ENCODE measurements at regions not wholly inside any gene's neighbourhood (a gene's known extent, or its start where the extent isn't known, plus 50 kb on each side); places are given as distances from the start of the nearest gene placed in this dataset.

- no peak for DNase-seq (ENCODE audit: low read depth)
- H3K27me3 ChIP-seq (ENCODE audit: control insufficient read depth, insufficient read depth, low read length): no peaks in the 10 kb centered on the region
- no peaks in the 10 kb centered on the region for H3K36me3 ChIP-seq (ENCODE audit: control insufficient read depth, insufficient read depth, low read length)
- no peak overlapping the region for H3K4me3 ChIP-seq (ENCODE audit: low read depth, low read length)
- TF ChIP-seq CTCF (IDR thresholded peaks at IDR 0.05; ENCODE audit: insufficient read depth, low read length, poor library complexity, severe bottlenecking): no peak
Measured at GRCh38 chr5:148708854-148709253, 54.5 kb upstream of the HTR4 start.

- H3K36me3 ChIP-seq (ENCODE audit: control insufficient read depth, insufficient read depth, low read length): no peaks in the 10 kb centered on the region
- TF ChIP-seq CTCF (IDR thresholded peaks at IDR 0.05; ENCODE audit: insufficient read depth, low read length, poor library complexity, severe bottlenecking): no peak
- no peak for DNase-seq (ENCODE audit: low read depth)
- H3K4me3 ChIP-seq (ENCODE audit: low read depth, low read length): no peak overlapping the region
- no peaks in the 10 kb centered on the region for H3K27me3 ChIP-seq (ENCODE audit: control insufficient read depth, insufficient read depth, low read length)
Measured at GRCh38 chr5:148711961-148712360, 57.6 kb upstream of the HTR4 start.

GRCh38 chr5:148713735-148714508, 59.6 kb upstream of the HTR4 start:
- no peaks in the 10 kb centered on the region for H3K27me3 ChIP-seq (ENCODE audit: control insufficient read depth, insufficient read depth, low read length)
- H3K4me3 ChIP-seq (ENCODE audit: low read depth, low read length): no peak overlapping the region
- H3K36me3 ChIP-seq (ENCODE audit: control insufficient read depth, insufficient read depth, low read length): no peaks in the 10 kb centered on the region
- no peak for TF ChIP-seq CTCF (IDR thresholded peaks at IDR 0.05; ENCODE audit: insufficient read depth, low read length, poor library complexity, severe bottlenecking)
- DNase-seq (ENCODE audit: low read depth): no peak

- Histone ChIP-seq H3K4me3 (ENCODE audit: low read depth, low read length) (no peak overlapping the region), H3K36me3 (ENCODE audit: control insufficient read depth, insufficient read depth, low read length) (no peaks in the 10 kb centered on the region), H3K27me3 (ENCODE audit: control insufficient read depth, insufficient read depth, low read length) (peaks cover 4% of the 10 kb centered on the region)
- DNase-seq (ENCODE audit: low read depth): no peak
- TF ChIP-seq CTCF (IDR thresholded peaks at IDR 0.05; ENCODE audit: insufficient read depth, low read length, poor library complexity, severe bottlenecking): no peak
Measured at GRCh38 chr5:148716716-148717115, 62.4 kb upstream of the HTR4 start.

GRCh38 chr5:148717668-148718067, 63.3 kb upstream of the HTR4 start:
- Histone ChIP-seq H3K36me3 (ENCODE audit: control insufficient read depth, insufficient read depth, low read length) (no peaks in the 10 kb centered on the region), H3K27me3 (ENCODE audit: control insufficient read depth, insufficient read depth, low read length) (peaks cover 4% of the 10 kb centered on the region), H3K4me3 (ENCODE audit: low read depth, low read length) (no peak overlapping the region)
- no peak for DNase-seq (ENCODE audit: low read depth)
- no peak for TF ChIP-seq CTCF (IDR thresholded peaks at IDR 0.05; ENCODE audit: insufficient read depth, low read length, poor library complexity, severe bottlenecking)

GRCh38 chr5:148719605-148720004, 65.3 kb upstream of the HTR4 start:
- no peak for TF ChIP-seq CTCF (IDR thresholded peaks at IDR 0.05; ENCODE audit: insufficient read depth, low read length, poor library complexity, severe bottlenecking)
- no peak for DNase-seq (ENCODE audit: low read depth)
- peaks cover 4% of the 10 kb centered on the region for H3K27me3 ChIP-seq (ENCODE audit: control insufficient read depth, insufficient read depth, low read length)
- H3K36me3 ChIP-seq (ENCODE audit: control insufficient read depth, insufficient read depth, low read length): no peaks in the 10 kb centered on the region
- no peak overlapping the region for H3K4me3 ChIP-seq (ENCODE audit: low read depth, low read length)

All from kidney epithelial cell (primary cell).